ENCODE measurements at regions not wholly inside any gene's neighbourhood (a gene's known extent, or its start where the extent isn't known, plus 50 kb on each side); places are given as distances from the start of the nearest gene placed in this dataset.
"Not testable (repeated sequence)": the region's sequence is repeated elsewhere in the genome, so short reads cannot be mapped to it uniquely, and the experiment has no call there.

DNA sequence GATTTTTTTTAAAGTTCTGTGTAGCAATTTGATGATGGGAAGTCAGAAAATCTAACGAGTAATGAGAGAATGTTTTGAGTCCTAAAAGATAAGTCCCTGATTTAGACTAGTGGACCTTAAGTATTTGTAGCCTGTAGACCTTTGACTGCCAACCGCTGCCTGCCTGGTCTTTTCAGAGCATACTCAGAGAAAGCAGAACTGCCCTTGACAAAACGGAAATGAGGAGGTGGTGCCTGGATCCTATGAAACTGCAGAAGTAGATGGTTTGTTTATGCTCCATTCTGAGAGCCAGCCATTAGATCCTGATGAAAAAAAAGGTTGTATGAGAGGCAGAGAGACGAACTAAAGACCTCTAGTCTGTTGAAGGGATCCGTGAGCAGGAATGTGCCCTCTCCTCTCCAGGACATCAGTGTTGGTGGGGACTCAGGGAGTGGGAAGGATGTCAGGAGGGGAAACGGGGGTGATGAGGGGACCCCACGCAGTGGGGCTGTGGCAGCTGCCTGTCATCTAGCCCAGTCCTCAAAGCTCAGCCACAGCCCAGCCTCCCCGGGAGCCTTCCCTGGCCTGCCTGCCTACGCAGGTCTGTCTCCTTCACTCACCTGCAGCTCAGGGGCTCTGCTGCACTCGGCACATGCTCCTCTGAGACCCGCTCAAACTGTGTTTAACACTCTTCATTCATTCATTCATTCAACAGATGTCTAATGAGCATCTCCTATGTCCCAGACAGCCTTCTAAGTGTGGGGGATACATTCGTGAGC is 447.5 kb downstream of the AACS start:
- no peak for FAIRE-seq

DNA sequence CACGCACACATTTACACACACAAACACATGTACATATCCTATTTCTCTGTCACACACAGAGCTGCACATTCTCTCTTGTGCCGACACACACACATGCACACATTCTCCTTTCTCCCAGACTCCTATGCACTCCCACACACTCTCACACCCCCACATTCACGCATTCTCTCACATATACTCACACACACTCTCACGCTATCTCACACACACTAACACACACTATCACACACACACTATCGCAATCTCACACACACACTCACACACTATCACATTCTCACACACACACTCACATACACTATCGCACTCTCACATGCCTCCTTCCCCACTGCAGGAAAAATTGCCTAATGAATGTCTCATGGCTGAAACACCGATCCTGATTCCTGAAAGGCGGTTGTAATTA is 450.7 kb downstream of the AACS start:
- FAIRE-seq: no peak

DNA sequence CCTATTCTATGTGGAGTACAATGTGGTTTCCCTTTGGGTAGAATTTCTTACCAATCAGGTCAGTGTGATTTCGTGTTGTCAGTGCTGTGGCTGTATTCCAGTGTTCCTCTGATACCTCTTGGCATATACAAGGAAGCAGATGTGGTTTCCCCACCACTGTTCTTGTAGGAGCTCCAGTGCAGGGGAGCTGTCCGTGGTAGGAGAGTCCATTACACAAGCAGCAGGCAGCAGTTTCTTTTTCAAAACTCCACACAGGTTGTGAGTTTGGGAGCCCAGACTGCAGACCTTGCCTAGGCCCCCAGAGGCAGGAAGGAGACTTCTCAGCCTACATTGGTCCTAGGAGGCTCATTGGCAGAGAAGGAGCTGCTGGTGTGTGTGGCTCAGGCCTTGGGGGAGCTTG is 452.8 kb downstream of the AACS start:
- FAIRE-seq: no peak

DNA sequence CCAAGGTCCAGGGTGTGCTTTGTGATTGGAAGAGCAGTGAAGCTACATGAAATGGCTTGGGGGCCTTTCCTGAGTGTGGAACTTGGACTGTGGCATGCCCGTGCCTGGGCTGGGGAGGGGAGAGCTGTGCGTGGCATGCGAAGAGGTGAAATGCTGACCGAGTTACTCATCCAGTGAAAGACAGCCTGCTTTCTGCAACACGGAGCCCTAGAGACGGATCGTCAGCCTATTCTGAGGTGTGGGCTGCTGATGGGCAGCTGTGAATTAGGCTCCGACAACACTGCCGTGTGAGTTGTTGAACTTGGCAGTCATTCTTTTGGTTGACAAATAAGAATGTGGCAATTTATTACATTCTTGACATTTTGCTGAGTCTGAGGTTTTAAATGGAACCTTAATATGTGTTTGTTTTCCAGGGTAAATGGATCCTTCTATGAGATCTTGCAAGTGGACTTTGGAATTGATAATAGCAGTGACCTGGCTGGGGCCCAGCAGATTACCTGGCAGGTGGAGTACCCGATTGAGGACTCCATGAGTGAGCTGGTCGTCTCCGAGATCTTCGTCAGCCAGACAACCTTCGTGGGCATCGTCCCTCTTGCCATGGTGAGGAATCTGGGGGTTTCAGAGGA is 453.9 kb downstream of the AACS start:
- FAIRE-seq: no peak

DNA sequence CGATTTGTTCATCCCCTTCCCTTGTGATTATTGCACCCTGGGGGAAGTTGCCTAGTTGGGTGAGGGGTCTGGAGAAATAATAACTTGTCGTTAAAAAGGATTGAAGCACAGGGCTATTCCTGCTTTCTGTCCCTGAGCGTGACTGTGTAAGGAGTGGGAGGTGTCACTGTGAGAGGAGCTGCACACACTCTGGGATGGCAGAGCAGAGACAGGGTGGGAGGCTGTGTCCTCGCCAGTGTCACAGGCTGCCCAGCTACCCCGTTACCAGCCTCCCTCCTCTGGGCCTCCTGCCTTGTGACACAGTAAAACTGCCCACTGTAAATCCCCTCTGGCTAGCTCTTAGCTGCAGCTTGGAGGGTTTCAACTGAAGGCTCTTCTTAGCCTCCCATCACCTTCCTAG is 460.6 kb downstream of the AACS start:
- FAIRE-seq: no peak

DNA sequence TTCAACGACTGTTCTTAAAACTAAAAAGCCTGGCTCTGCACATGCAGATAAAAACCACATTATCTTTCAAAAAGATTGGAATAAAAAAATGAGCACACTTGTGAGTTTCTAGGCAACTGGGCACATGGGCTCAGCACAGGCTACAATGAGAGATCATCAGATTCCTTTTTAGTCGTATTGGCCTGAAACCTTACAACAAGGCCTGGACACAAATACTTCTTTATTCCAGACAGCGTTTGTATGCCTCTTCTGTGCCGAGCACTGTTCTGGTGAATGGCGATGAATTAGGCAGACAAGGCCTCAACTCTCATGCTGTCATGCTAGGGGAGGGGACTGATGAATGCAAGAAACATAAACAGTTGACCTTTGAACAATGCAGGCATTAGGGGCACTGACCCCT is 463.0 kb downstream of the AACS start:
- no peak for FAIRE-seq

DNA sequence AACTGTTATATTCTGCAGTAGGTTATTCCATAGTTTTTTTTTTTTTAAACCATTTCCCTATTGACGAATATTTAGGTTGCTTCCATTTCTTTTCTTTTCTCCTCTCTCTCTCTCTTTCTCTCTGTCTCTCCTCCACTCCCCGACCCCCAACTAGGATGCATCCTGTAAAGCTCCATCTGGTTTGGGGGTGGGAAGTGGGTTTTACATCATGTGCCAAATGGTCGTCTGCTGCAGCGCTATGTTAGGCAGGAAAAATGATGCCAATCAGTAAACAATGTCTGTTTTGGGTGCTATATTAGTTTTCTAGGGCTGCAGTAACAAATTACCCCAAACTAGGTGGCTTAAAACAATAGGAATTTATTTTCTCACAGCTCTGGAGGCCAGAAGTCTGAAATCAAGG is 465.0 kb downstream of the AACS start:
- no peak for FAIRE-seq

DNA sequence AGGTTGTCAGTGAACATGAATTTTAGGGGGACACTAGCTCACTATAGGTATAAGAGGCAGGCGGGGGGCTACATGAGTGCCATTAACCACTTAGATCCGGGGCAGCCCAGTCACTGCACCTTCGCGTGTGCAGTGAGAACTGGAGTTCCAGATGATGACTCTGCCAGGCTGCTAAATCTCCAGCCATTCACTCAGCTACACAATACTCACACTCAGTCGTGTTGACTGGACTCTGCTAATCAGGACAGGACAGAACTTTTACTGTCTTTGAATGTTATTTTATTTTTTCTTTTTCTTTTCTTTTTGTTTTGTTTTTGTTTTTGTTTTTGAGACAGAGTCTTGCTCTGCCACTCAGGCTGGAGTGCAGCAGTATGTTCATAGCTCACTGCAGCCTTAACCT is 465.6 kb downstream of the AACS start:
- FAIRE-seq: no peak

DNA sequence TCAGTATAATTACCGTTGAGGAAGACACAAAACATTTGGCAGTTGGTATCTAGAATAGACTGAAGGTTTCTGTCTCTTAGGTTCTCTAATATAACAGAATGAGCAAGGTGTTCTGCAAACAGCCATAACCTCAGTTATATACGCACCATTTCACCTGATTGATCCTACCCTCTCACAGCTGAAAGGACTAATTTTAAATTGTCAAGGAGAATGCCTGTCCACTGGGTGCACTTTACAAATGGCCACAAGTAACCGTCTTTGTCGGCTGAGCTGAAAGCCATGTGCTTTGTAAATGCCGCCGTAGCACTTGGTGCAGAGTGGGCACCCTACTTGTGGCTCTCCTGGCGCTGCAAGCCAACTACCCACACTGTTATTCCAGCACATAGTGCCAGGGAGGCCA is 466.3 kb downstream of the AACS start:
- no peak for FAIRE-seq

DNA sequence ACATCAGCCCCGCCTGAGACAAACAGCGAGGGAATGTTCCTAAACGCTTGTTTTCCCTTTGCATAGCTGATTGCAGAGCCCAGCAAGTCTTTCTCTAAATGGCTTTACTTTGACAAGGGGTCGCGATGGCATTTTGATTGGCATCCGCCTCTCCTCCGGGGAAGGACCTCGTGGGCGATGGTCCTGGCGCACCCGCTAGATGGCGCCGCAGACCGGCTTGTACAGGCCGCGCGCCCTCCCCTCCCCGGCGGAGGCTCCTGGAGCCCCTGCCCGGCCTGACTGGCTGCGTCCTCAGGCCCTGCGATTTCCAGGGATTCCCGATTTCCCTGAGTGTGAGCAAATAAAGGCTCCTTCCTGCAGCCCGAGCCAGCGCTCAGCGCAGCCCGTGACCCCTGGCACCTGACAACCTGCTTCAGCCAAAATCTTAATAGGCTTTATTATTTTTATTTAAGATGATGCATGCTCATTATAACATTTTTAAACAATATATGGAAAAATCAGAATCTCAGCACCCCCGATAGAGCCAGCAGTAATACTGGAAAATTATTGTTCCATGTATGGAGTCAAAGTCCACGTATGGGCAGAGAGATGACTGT is 468.3 kb downstream of the AACS start:
- FAIRE-seq: no peak

DNA sequence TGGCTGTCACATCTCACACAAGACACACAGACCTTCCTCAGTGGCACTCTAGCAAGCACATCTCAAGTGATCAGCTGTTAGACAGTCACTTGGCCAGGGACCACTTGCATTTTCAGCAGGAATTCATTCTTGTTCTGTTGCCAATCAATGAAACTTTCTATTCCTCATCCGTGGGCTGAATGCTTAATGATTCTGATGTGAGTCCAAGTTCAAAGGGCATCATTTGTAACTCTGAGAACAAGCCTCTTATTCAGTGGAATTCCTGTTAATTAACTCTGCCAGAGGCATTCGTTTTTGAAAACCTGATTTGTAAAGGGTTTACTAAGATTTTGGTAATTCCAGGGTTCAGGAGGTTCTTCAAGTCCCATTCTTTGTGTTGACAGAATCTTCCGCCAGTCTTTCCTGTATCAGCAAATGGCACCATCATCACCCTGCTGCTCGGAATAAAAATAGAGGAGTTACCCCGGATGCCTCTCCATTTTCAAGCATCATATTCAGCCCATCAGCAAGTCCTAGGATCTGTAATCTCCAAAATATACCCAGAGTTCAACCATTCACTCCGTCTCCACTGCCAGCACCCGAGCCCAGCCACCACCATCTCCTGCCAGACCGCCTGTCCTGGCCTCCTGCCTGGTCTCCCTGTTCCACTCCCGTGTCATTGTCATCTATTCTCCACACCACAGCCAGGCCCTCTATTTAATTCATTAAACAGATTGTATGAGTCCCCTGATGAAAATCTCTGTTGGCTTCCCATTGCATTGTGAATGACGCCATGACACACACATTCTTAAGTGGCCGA is 473.4 kb downstream of the AACS start:
- FAIRE-seq: no peak

DNA sequence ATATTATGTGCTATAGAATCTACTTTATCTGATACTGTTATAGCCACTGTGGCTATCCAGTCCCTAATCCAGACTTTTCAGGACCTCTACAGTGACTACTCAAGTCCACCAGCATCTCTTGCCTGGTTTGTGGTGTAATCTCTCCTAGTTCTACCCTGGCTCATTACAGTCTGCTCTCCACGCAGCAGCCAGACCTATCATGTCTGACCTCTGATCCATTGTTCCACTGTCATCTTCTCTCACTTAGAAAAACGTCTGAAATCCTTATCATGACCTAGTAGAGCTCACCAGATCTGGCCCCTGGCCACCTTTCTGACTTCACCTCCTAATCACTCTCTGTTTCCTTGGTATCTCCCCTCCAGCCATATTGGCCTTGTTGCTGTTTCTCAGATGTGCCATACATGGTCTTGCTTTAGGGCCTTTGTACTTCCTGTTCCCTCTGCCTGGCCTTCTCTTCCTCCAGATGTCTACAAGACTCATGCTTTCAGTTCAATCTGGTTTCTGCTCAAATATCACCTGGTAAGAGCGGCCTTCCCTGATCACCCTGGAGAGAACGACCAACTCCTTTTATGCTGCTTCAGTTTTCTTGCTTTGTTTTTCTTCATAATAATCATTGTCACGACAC is 475.5 kb downstream of the AACS start:
- FAIRE-seq: no peak

DNA sequence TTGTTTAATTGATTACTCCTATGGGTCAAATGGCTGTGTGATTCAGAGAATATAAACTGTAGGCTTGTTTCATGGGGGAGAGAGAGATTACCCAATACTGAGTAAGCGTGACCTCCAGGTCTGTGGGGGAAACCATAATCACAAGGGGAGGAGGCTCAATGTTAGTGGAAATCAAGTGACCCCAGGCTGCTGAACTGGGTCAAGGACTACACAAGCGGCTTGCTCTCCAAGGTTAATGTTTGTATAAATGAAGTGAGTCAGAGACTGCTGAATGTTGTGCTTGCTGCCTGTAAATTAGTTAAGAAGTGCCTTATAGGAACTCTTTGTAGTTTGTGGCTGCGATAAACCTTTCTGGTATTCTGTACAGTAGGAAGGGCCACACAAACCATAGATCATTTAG is 479.7 kb downstream of the AACS start:
- no peak for FAIRE-seq

DNA sequence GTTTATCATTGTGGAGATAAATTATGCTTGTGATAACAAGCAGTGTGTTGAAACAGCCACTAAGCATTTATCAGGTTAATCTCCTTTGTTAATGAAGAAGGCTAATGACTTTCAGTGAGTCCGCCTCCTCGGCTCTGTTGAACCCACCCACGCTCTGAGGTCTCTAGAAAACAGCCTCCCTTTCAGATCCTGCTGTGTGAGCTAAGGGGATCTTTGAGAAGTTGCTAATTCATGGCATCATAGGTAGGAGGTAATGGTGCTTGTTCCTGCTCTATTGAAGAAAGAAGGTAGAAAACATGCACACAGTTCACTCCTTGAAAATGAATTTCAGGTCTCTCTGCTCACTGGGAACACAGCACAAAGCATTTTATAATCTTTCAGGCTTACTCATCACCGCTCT is 483.9 kb downstream of the AACS start:
- no peak for FAIRE-seq

DNA sequence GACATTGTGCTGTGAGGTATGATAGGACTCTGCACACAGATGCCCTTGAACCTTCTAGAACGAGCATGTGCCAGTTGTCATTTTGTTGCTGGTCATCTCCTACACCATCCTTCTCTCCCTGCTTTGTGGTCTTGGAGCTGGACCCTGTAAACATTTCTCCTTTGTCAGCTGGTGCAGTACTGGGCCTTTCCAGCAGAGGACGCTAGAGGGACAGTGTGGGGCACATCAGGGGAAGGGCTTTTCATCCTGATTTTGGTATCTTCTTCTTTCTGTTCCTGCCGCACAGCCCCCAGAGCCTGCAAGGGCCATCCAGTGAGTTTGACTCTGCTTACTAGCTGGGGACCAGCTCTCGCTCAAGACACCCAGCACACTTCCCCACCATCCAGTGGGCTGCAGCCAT is 484.6 kb downstream of the AACS start:
- FAIRE-seq: no peak

DNA sequence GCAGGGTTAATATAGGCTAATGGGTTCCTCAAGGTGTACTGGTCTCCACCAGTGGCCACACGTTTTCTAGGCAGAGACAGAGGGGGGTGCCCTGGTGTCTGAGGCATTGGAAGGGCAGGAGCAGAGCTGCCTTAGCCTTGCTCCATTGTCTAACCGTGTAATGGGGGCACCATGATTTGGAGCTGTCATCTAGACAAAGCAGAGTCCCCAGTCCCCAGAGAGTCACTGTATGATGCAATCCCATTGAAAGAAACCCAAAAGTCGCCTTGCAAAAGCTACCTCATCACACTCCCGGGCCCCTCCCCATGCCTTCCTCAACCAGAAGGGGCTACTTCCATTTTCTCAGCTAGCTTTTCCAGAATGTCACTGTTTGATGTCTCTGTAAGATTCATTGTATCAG is 487.1 kb downstream of the AACS start:
- no peak for FAIRE-seq

DNA sequence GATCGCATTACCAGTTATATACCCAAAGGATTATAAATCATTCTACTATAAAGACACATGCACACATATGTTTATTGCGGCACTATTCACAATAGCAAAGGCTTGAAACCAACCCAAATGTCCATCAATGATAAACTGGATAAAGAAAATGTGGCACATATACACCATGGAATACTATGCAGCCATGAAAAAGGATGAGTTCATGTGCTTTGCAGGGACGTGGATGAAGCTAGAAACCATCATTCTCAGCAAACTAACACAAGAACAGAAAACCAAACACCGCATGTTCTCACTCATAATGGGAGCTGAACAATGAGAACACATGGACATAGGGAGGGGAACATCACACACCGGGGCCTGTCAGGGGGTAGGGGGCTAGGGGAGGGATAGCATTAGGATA is 495.8 kb downstream of the AACS start:
- FAIRE-seq: not testable (repeated sequence)

DNA sequence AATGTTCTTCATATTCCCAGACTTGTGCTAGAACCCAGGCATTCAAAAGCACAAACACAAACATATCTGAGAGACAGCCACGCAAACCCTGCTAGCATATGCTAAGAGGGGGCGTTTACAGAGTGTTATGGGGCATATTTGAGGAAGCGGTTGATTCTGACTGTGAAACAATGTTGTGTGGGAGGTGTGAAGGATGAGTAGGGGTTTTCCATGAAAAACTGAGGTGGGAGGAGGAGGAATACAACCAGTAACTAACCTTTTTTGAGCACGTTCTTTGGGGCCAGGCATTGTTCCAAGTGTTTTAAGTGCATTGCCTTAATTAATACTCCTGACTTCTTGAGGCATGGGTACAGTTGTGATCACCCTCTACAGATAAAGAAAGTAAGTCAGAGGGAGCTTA is 499.5 kb downstream of the AACS start:
- FAIRE-seq: no peak

DNA sequence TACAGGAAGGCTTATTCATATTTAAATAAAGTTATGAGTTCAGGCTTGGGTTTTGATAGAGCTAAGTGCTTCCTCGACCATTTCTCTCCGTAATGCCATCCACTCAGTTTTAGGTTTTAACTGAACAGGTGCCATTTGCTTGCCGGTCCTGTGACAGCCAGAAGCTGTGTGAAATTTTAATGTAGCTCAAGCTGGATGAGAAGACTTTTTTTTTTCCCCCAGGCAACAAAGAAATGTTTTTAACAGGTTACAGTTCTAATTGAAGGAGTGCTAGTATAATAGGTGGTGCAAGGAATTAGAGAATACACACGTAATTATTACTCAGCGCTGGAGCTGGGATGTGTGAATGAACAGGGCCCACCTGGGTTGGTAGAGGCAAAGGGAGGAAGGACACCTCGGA is 502.3 kb downstream of the AACS start:
- no peak for FAIRE-seq

DNA sequence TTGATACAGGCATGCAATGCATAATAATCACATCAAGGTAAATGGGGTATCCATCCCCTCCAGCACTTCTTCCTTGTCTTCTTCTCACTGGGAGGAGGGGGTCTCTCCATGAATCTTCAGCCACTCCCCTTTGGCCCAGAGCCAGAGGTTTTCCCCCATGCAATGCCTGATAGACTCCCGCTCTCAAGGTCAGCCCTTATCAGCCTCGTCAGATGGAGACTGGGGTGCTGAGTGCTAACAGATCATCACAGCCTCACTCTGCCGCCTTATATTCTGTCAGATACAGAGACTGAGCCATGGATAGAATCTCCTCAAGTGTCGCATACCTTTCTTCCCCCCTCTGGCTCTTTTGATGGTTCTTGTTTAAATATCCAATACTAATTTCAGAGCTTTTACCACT is 503.1 kb downstream of the AACS start:
- FAIRE-seq: no peak

DNA sequence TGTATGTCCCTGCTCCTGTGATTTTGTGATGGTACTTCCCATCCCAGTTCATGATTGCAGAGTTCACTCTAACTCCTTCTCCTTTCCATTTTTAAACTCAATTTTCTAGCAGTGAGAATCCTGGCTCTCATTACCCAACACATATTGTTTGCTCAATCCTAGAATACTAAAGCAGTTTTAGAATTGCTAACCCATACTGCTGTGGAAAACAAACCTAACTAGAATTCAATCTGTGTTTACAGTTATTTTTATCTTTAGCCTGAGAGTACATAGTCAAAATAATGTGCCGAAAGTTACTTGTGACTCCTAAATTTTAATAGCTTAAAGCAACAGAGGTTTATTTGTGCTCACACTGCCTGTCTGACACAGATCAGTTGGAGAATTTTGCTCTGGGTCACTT is 508.0 kb downstream of the AACS start:
- peak; percentile 91 for FAIRE-seq

DNA sequence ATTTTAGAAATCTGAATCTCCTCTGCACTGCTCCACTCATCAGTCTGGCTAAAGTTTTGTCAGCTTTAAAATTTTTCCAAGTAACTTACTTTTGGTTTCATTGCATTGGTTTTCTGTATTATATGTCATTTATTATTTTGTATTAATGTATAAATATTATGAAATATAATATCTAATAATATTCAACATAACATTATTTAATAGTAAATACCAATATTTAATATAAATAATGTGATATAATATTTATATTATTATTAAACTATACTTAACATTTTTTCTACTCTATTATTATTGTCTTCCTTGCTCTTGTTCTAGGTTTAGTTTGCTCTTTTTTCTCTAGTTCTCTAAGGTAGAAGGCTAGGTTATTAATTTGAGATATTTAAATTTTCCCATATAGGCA is 512.1 kb downstream of the AACS start:
- peak; percentile 82 for FAIRE-seq

DNA sequence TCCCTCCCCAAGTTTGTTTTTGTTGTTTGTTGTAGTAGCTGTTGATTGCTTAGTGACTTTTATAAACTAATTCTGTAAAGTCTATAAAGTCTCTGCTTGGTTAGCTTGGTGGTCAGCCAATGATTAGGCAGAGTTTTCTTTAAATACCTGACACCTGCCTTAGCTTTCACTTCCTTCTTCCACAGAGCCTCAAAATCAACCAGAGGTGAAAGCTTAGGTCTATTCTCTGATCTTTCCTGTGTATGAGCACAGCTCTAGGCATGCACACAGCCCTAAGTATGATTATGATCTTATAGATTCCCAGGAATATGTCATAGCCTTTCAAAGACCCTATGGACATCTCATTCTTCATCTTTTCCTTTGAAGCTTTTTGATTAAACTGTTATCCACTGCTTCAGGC is 514.7 kb downstream of the AACS start:
- no peak for FAIRE-seq

Data from endometrium (tissue), 2 donors.